Keratinocyte (primary cell): ENCODE measurements at regions not wholly inside any gene's neighbourhood (a gene's known extent, or its start where the extent isn't known, plus 50 kb on each side); places are given as distances from the start of the nearest gene placed in this dataset.

Experiments
- CTCF ChIP-seq, 3 experiments: IDR thresholded peaks in 1 of 3; conservative IDR thresholded peaks in 1 of 3; optimal IDR thresholded peaks in 1 of 3; 2 replicates in 2 of 3; 3 replicates in 1 of 3; pipeline versions ENCODE3 to v1.5.1; 2011; ENCODE audit warnings: low read length in 3 of 3, mild to moderate bottlenecking in 3 of 3, moderate library complexity in 2 of 3, control low read depth in 1 of 3, inconsistent platforms in 1 of 3; ENCODE audit not compliant: insufficient read depth in 2 of 3; ENCODE audit errors: extremely low read depth in 1 of 3
- EZH2 ChIP-seq: IDR thresholded peaks from one replicate; pipeline ENCODE4 v1.6.1; 2012; ENCODE audit warnings: inconsistent platforms, mild to moderate bottlenecking, low read length, moderate library complexity

GRCh38 chr3:177838766-177839350 is 641.6 kb upstream of the TBL1XR1 start:
- TF ChIP-seq CTCF (optimal IDR thresholded peaks at IDR 0.05 in 1 of 3, IDR thresholded peaks at IDR 0.05 in 1 of 3, conservative IDR thresholded peaks at IDR 0.05 in 1 of 3; ENCODE audit: extremely low read depth in 1 of 3, insufficient read depth in 2 of 3, low read length in 3 of 3) (no peak), EZH2 (no peak)
